ENCODE measurements at regions not wholly inside any gene's neighbourhood (a gene's known extent, or its start where the extent isn't known, plus 50 kb on each side); places are given as distances from the start of the nearest gene placed in this dataset.

- Histone ChIP-seq H3K4me1 (ENCODE audit: control insufficient read depth, insufficient read depth, low read length) (no peaks in the 10 kb centered on the region), H3K27ac (ENCODE audit: low read length) (no peak overlapping the region), H3K9me3 (ENCODE audit: control insufficient read depth, insufficient read depth, low read depth, low read length) (no peaks in the 10 kb centered on the region), H3K27me3 (ENCODE audit: control insufficient read depth, insufficient read depth, low read length) (no peaks in the 10 kb centered on the region), H3K4me3 (ENCODE audit: low read depth in 2 of 2, low read length in 2 of 2) (no peak overlapping the region), H3K36me3 (ENCODE audit: control insufficient read depth, insufficient read depth, low read length) (no peaks in the 10 kb centered on the region)
- intact Hi-C loops (cut with micrococcal nuclease; ENCODE audit: unreplicated experiment) (no loop called here), in situ Hi-C loops (cut with HindIII; ENCODE audit: low pct_unique_long_range_greater_than_20kb, low sequenced_read_pairs) (no loop called here)
- no peak for ATAC-seq
- no TSS peak for BruUV-seq (replicated peaks)
- no peak for DNase-seq (ENCODE audit: low read depth, low spot score)
- TF ChIP-seq POLR2AphosphoS5 (IDR thresholded peaks at IDR 0.05; ENCODE audit: low read depth, low read length) (no peak), TCF7L2 (IDR thresholded peaks at IDR 0.05; ENCODE audit: low read depth, low read length) (no peak), REST (IDR thresholded peaks at IDR 0.05; ENCODE audit: insufficient read depth in 1 of 2, low read depth in 2 of 2, low read length in 1 of 2) (no peak), SIN3A (IDR thresholded peaks at IDR 0.05; ENCODE audit: borderline replicate concordance, insufficient read depth, low read depth, low read length) (no peak), CTCF (IDR thresholded peaks at IDR 0.05) (no peak)
- ChIA-PET CTCF (no interaction called here), POLR2A (no interaction called here)
Observed at GRCh38 chr9:80251778-80252177, 680.0 kb downstream of the TLE4 start.

- no peaks in the 10 kb centered on the region for H3K36me3 ChIP-seq (ENCODE audit: control insufficient read depth, insufficient read depth, low read length)
- DNase-seq (ENCODE audit: low read depth, low spot score) = no peak
Observed at GRCh38 chr9:80242022-80242421, 670.3 kb downstream of the TLE4 start.

More at GRCh38 chr9:80242022-80242421, 670.3 kb downstream of the TLE4 start:
- Histone ChIP-seq H3K9me3 (ENCODE audit: control insufficient read depth, insufficient read depth, low read depth, low read length) (no peaks in the 10 kb centered on the region), H3K4me3 (ENCODE audit: low read depth in 2 of 2, low read length in 2 of 2) (no peak overlapping the region), H3K27me3 (ENCODE audit: control insufficient read depth, insufficient read depth, low read length) (no peaks in the 10 kb centered on the region), H3K27ac (ENCODE audit: low read length) (no peak overlapping the region), H3K4me1 (ENCODE audit: control insufficient read depth, insufficient read depth, low read length) (no peaks in the 10 kb centered on the region)
- ChIA-PET POLR2A (no interaction called here), CTCF (no interaction called here)
- no peak for ATAC-seq
- intact Hi-C loops (cut with micrococcal nuclease; ENCODE audit: unreplicated experiment) (no loop called here), in situ Hi-C loops (cut with HindIII; ENCODE audit: low pct_unique_long_range_greater_than_20kb, low sequenced_read_pairs) (no loop called here)
- no TSS peak for BruUV-seq (replicated peaks)
- no peak for TF ChIP-seq REST (IDR thresholded peaks at IDR 0.05; ENCODE audit: insufficient read depth in 1 of 2, low read depth in 2 of 2, low read length in 1 of 2)
- no peak for TF ChIP-seq POLR2AphosphoS5 (IDR thresholded peaks at IDR 0.05; ENCODE audit: low read depth, low read length)
- TF ChIP-seq SIN3A (IDR thresholded peaks at IDR 0.05; ENCODE audit: borderline replicate concordance, insufficient read depth, low read depth, low read length) = no peak
- TF ChIP-seq CTCF (IDR thresholded peaks at IDR 0.05) = no peak
- TF ChIP-seq TCF7L2 (IDR thresholded peaks at IDR 0.05; ENCODE audit: low read depth, low read length) = no peak

Data from Panc1 (cell line).